DOHH2 (cell line): ENCODE measurements at regions not wholly inside any gene's neighbourhood (a gene's known extent, or its start where the extent isn't known, plus 50 kb on each side); places are given as distances from the start of the nearest gene placed in this dataset.

Experiments used
- H3F3A ChIP-seq: fragments of 200-600 bp; sonication (generic), shearing (Covaris generic); 2 replicates; pipeline ENCODE4 v1.6.0; 2016; ENCODE audit warnings: antibody characterized with exemption, mild to moderate bottlenecking; ENCODE audit not compliant: control insufficient read depth, insufficient read depth
- H3K27ac ChIP-seq: fragments of 200-600 bp; sonication (generic); 2 replicates; pipeline ENCODE4 v1.5.1; 2014; ENCODE audit warnings: low read depth, mild to moderate bottlenecking, low read length, moderate library complexity
- H3K27me3 ChIP-seq: fragments of 200-600 bp; sonication (generic); 2 replicates; pipeline ENCODE4 v1.6.1; 2014; ENCODE audit warnings: mild to moderate bottlenecking, low read length, mixed read lengths; ENCODE audit not compliant: control insufficient read depth
- H3K36me3 ChIP-seq: fragments of 200-600 bp; sonication (generic); 2 replicates; pipeline ENCODE4 v1.6.1; 2014; ENCODE audit warnings: mild to moderate bottlenecking, low read length, moderate library complexity, mixed read lengths; ENCODE audit not compliant: control insufficient read depth
- H3K4me1 ChIP-seq: fragments of 200-600 bp; sonication (generic); 2 replicates; pipeline ENCODE4 v1.6.1; 2014; ENCODE audit warnings: mild to moderate bottlenecking, low read length, mixed read lengths; ENCODE audit not compliant: control insufficient read depth
- H3K4me2 ChIP-seq: fragments of 200-600 bp; sonication (generic); 2 replicates; pipeline ENCODE4 v1.6.0; 2014; ENCODE audit warnings: mild to moderate bottlenecking, low read length, moderate library complexity
- H3K4me3 ChIP-seq: fragments of 200-600 bp; sonication (generic); 2 replicates; pipeline ENCODE4 v1.5.1; 2014; ENCODE audit warnings: mild to moderate bottlenecking, low read length, mixed read lengths
- H3K79me2 ChIP-seq: fragments of 200-600 bp; sonication (generic); 2 replicates; pipeline ENCODE4 v1.6.1; 2014; ENCODE audit warnings: mild to moderate bottlenecking, low read length, mixed read lengths; ENCODE audit not compliant: control insufficient read depth
- H3K9me2 ChIP-seq: fragments of 200-600 bp; sonication (generic); replicated peaks from 2 replicates; pipeline ENCODE4 v1.6.1; 2014; ENCODE audit warnings: mild to moderate bottlenecking, low read length, mixed read lengths; ENCODE audit not compliant: control insufficient read depth
- H3K9me3 ChIP-seq: fragments of 200-600 bp; sonication (generic); 2 replicates; pipeline ENCODE4 v1.6.1; 2014; ENCODE audit warnings: antibody characterized with exemption, low read length, mixed read lengths; ENCODE audit not compliant: control insufficient read depth, insufficient read depth
- H4K20me1 ChIP-seq: fragments of 200-600 bp; sonication (generic); 2 replicates; pipeline ENCODE4 v1.6.0; 2014; ENCODE audit warnings: low read depth, mild to moderate bottlenecking, antibody characterized with exemption, low read length, moderate library complexity; ENCODE audit not compliant: control insufficient read depth, insufficient read depth
- CTCF ChIP-seq: fragments of 200-600 bp; sonication (generic); IDR thresholded peaks from one replicate; pipeline ENCODE4 v1.5.1; 2014; ENCODE audit warnings: antibody characterized with exemption, mild to moderate bottlenecking, low read depth, low read length; ENCODE audit not compliant: poor library complexity, severe bottlenecking
- EZH2phosphoT487 ChIP-seq: fragments of 200-600 bp; sonication (generic); IDR thresholded peaks from 2 replicates; pipeline ENCODE4 v1.6.1; 2017; ENCODE audit warnings: borderline replicate concordance, mild to moderate bottlenecking, antibody characterized with exemption, low read length, moderate library complexity, mixed read lengths

GRCh38 chr4:92099861-92100260 lies 203.9 kb upstream of the GRID2 start:
- no peaks in the 10 kb centered on the region for H4K20me1 ChIP-seq
- H3K9me3 ChIP-seq: no peaks in the 10 kb centered on the region
- H3K27me3 ChIP-seq: no peaks in the 10 kb centered on the region
- no peaks in the 10 kb centered on the region for H3K36me3 ChIP-seq
- H3K4me3 ChIP-seq: no peak overlapping the region
- TF ChIP-seq CTCF (no peak), EZH2phosphoT487 (no peak)
- no peaks in the 10 kb centered on the region for H3K79me2 ChIP-seq
- H3F3A ChIP-seq: no peaks in the 10 kb centered on the region
- no peak overlapping the region for H3K27ac ChIP-seq
- no peaks in the 10 kb centered on the region for H3K9me2 ChIP-seq
- H3K4me2 ChIP-seq: no peak overlapping the region
- no peaks in the 10 kb centered on the region for H3K4me1 ChIP-seq

GRCh38 chr4:92100975-92101374 lies 202.8 kb upstream of the GRID2 start:
- Histone ChIP-seq H3F3A (no peaks in the 10 kb centered on the region), H3K4me3 (no peak overlapping the region), H3K9me2 (no peaks in the 10 kb centered on the region), H3K27me3 (no peaks in the 10 kb centered on the region), H4K20me1 (no peaks in the 10 kb centered on the region), H3K4me2 (no peak overlapping the region), H3K4me1 (no peaks in the 10 kb centered on the region), H3K79me2 (no peaks in the 10 kb centered on the region), H3K9me3 (no peaks in the 10 kb centered on the region), H3K27ac (no peak overlapping the region), H3K36me3 (no peaks in the 10 kb centered on the region)
- no peak for TF ChIP-seq CTCF
- no peak for TF ChIP-seq EZH2phosphoT487

GRCh38 chr4:92101737-92102172 lies 202.0 kb upstream of the GRID2 start:
- no peaks in the 10 kb centered on the region for H3K9me2 ChIP-seq
- no peak overlapping the region for H3K27ac ChIP-seq
- TF ChIP-seq EZH2phosphoT487: no peak
- no peak for TF ChIP-seq CTCF
- no peaks in the 10 kb centered on the region for H3K79me2 ChIP-seq
- H3K4me1 ChIP-seq: no peaks in the 10 kb centered on the region
- no peaks in the 10 kb centered on the region for H4K20me1 ChIP-seq
- H3K4me2 ChIP-seq: no peak overlapping the region
- H3F3A ChIP-seq: no peaks in the 10 kb centered on the region
- H3K27me3 ChIP-seq: no peaks in the 10 kb centered on the region
- H3K9me3 ChIP-seq: no peaks in the 10 kb centered on the region
- H3K4me3 ChIP-seq: no peak overlapping the region
- no peaks in the 10 kb centered on the region for H3K36me3 ChIP-seq

GRCh38 chr4:92104506-92104905 lies 199.3 kb upstream of the GRID2 start:
- TF ChIP-seq EZH2phosphoT487: no peak
- TF ChIP-seq CTCF: no peak

More at GRCh38 chr4:92104506-92104905, 199.3 kb upstream of the GRID2 start:
- no peaks in the 10 kb centered on the region for H3K9me3 ChIP-seq
- no peaks in the 10 kb centered on the region for H3K36me3 ChIP-seq
- H3K27me3 ChIP-seq: no peaks in the 10 kb centered on the region
- H3K4me2 ChIP-seq: no peak overlapping the region
- H3K27ac ChIP-seq: no peak overlapping the region
- no peaks in the 10 kb centered on the region for H3F3A ChIP-seq
- no peaks in the 10 kb centered on the region for H3K9me2 ChIP-seq
- H3K4me1 ChIP-seq: no peaks in the 10 kb centered on the region
- no peaks in the 10 kb centered on the region for H4K20me1 ChIP-seq
- no peak overlapping the region for H3K4me3 ChIP-seq
- H3K79me2 ChIP-seq: no peaks in the 10 kb centered on the region
